ENCODE measurements at regions not wholly inside any gene's neighbourhood (a gene's known extent, or its start where the extent isn't known, plus 50 kb on each side); places are given as distances from the start of the nearest gene placed in this dataset.

DNA sequence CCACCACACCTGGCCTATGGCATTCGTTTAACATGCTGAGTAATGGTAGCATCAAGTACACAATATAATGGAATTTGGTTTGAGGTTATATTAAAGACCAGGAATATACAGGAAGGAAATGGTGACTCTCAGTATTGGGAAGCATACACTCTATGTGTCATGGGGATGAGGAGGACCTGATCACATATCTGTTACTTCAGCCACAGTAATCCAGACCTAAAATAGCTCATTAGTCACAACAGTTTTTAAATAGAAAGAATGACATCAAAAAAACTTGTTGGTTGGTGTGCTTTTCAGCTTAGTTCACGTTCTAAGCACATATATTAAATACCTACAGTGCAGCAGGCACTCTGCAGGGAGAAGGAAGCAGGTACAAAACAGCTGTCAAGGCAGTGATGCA lies 52.5 kb upstream of the ATP2C1 start:
- no peak for DNase-seq (ENCODE audit: low spot score)

DNA sequence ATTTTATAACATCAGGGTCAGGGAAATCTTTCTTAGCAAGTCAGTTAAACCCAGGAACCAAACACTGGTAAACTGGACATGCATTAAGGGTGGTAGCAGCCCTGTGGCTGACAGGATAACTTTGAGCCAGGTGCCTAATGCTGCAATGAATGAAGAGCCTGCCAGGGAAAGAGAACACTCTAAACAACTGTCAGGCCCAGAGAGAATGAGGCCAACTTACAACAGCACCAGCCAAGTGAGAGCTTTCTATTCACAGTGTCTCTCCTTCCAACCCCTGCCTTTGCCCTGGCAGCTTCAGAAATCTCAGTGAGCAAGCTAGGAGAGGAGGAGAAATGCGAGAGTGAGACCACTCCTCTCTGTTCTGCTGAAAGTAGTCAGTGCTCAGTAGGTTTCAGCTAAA lies 50.4 kb upstream of the ATP2C1 start:
- DNase-seq (ENCODE audit: low spot score) = no peak

Measured in H4 (cell line).